Mesenchymal stem cell (in vitro differentiated cells and primary cell): ENCODE measurements at regions not wholly inside any gene's neighbourhood (a gene's known extent, or its start where the extent isn't known, plus 50 kb on each side); places are given as distances from the start of the nearest gene placed in this dataset.

ENCODE experiments used
- DNase-seq: peaks from one replicate; pipeline ENCODE4 v3.0.0-alpha.2; 2013
- H2AFZ ChIP-seq: one replicate; pipeline ENCODE4 v1.6.1; 2013; ENCODE audit warnings: low read depth, mild to moderate bottlenecking, control low read depth, inconsistent platforms, low read length, moderate library complexity
- H2AK5ac ChIP-seq: 2 replicates; pipeline ENCODE4 v1.6.1; 2013; ENCODE audit warnings: low read length, moderate library complexity, mild to moderate bottlenecking, inconsistent platforms; ENCODE audit not compliant: severe bottlenecking
- H2BK120ac ChIP-seq: one replicate; pipeline ENCODE4 v1.6.1; 2013; ENCODE audit warnings: low read depth, mild to moderate bottlenecking, inconsistent platforms, low read length, moderate library complexity
- H2BK12ac ChIP-seq, 2 experiments: one replicate each; pipeline ENCODE4 v1.6.1; 2013; ENCODE audit warnings: inconsistent platforms in 2 of 2, low read length in 2 of 2, mild to moderate bottlenecking in 2 of 2, moderate library complexity in 2 of 2, control low read depth in 1 of 2
- H2BK15ac ChIP-seq: one replicate; pipeline ENCODE4 v1.6.1; 2013; ENCODE audit warnings: mild to moderate bottlenecking, low read depth, inconsistent platforms; ENCODE audit not compliant: poor library complexity, severe bottlenecking
- H2BK5ac ChIP-seq: 2 replicates; pipeline ENCODE4 v1.6.1; 2013; ENCODE audit warnings: low read depth, mild to moderate bottlenecking, low read length, control low read depth, inconsistent platforms; ENCODE audit not compliant: poor library complexity, severe bottlenecking
- H3K14ac ChIP-seq, 2 experiments: one replicate each; pipeline ENCODE4 v1.6.1; 2013; ENCODE audit warnings: inconsistent platforms in 2 of 2, low read length in 2 of 2, control low read depth in 1 of 2, mild to moderate bottlenecking in 1 of 2, moderate library complexity in 1 of 2
- H3K18ac ChIP-seq, 2 experiments: one replicate each; pipeline ENCODE4 v1.6.1; 2013; ENCODE audit warnings: inconsistent platforms in 2 of 2, low read length in 2 of 2, control low read depth in 1 of 2, low read depth in 1 of 2, mild to moderate bottlenecking in 1 of 2
- H3K23ac ChIP-seq, 2 experiments: one replicate each; pipeline ENCODE4 v1.6.1; 2013; ENCODE audit warnings: inconsistent platforms in 2 of 2, low read length in 2 of 2, mild to moderate bottlenecking in 2 of 2, moderate library complexity in 2 of 2, control low read depth in 1 of 2
- H3K27ac ChIP-seq: 2 replicates; pipeline ENCODE4 v1.5.1; 2013; ENCODE audit warnings: mild to moderate bottlenecking, moderate library complexity, low read length, control low read depth, inconsistent platforms; ENCODE audit not compliant: poor library complexity, severe bottlenecking
- H3K27me3 ChIP-seq, 2 experiments: 2 replicates each; pipeline versions ENCODE4 v1.6.1 to v1.7.0; 2013; ENCODE audit warnings: low read length in 2 of 2, mild to moderate bottlenecking in 2 of 2, moderate library complexity in 2 of 2, control low read depth in 1 of 2, inconsistent platforms in 1 of 2; ENCODE audit not compliant: control insufficient read depth in 1 of 2, insufficient read depth in 1 of 2
- H3K36me3 ChIP-seq, 2 experiments: 2 replicates each; pipeline versions ENCODE4 v1.6.1 to v1.7.0; 2013; ENCODE audit warnings: low read length in 2 of 2, control low read depth in 1 of 2, inconsistent platforms in 1 of 2, low read depth in 1 of 2, mild to moderate bottlenecking in 1 of 2; ENCODE audit not compliant: insufficient read depth in 2 of 2, control insufficient read depth in 1 of 2
- H3K4ac ChIP-seq, 2 experiments: one replicate each; pipeline ENCODE4 v1.6.1; 2013; ENCODE audit warnings: inconsistent platforms in 2 of 2, low read length in 2 of 2, mild to moderate bottlenecking in 2 of 2, moderate library complexity in 2 of 2, control low read depth in 1 of 2, low read depth in 1 of 2
- H3K4me1 ChIP-seq: 2 replicates; pipeline ENCODE4 v1.6.1; 2013; ENCODE audit warnings: low read depth, low read length, control low read depth; ENCODE audit not compliant: control insufficient read depth, insufficient read depth
- H3K4me2 ChIP-seq: 2 replicates; pipeline ENCODE4 v1.6.1; 2013; ENCODE audit warnings: low read length, mild to moderate bottlenecking, inconsistent platforms; ENCODE audit not compliant: poor library complexity, severe bottlenecking
- H3K4me3 ChIP-seq, 2 experiments: 2 replicates each; pipeline versions ENCODE4 v1.5.1 to v1.7.0; 2013; ENCODE audit warnings: low read length in 2 of 2, mild to moderate bottlenecking in 2 of 2, control low read depth in 1 of 2, low read depth in 1 of 2; ENCODE audit not compliant: insufficient read depth in 1 of 2
- H3K79me1 ChIP-seq: replicated peaks from 2 replicates; pipeline ENCODE4 v1.6.1; 2013; ENCODE audit warnings: mild to moderate bottlenecking, control low read depth, low read length, inconsistent platforms; ENCODE audit not compliant: poor library complexity, severe bottlenecking
- H3K9ac ChIP-seq: 2 replicates; pipeline ENCODE4 v1.7.0; 2013; ENCODE audit warnings: mild to moderate bottlenecking, low read length, moderate library complexity
- H3K9me3 ChIP-seq: 2 replicates; pipeline ENCODE4 v1.7.0; 2013; ENCODE audit warnings: mild to moderate bottlenecking, low read length; ENCODE audit not compliant: control insufficient read depth
- H4K8ac ChIP-seq: one replicate; pipeline ENCODE4 v1.6.1; 2013; ENCODE audit warnings: inconsistent platforms, mild to moderate bottlenecking, low read length, moderate library complexity
- H4K91ac ChIP-seq: one replicate; pipeline ENCODE4 v1.6.1; 2013; ENCODE audit warnings: mild to moderate bottlenecking, low read length, inconsistent platforms
- WGBS: methylation state at CpG from one replicate; pipeline ENCODE4 v1.1.7; 2013; ENCODE audit warnings: mixed read lengths; 5-methylcytosine and 5-hydroxymethylcytosine counted together

GRCh38 chr4:28435314-28435713, 1574.7 kb downstream of the STIM2 start:
- no peak overlapping the region for H3K4me3 ChIP-seq
- H2AK5ac ChIP-seq = no peak overlapping the region
- H3K14ac ChIP-seq = no peak overlapping the region
- H2AFZ ChIP-seq = no peak overlapping the region
- no peaks in the 10 kb centered on the region for H3K79me1 ChIP-seq
- H2BK120ac ChIP-seq = no peak overlapping the region
- H3K9me3 ChIP-seq = no peaks in the 10 kb centered on the region
- no peak overlapping the region for H3K4ac ChIP-seq
- no peak overlapping the region for H4K91ac ChIP-seq
- H3K4me2 ChIP-seq = no peak overlapping the region
- DNase-seq = peak; percentile 6
- no peak overlapping the region for H3K18ac ChIP-seq
- H2BK12ac ChIP-seq = no peak overlapping the region
- no peak overlapping the region for H2BK15ac ChIP-seq
- H4K8ac ChIP-seq = no peak overlapping the region
- H3K23ac ChIP-seq = no peak overlapping the region
- no peaks in the 10 kb centered on the region for H3K4me1 ChIP-seq
- H3K27me3 ChIP-seq = no peaks in the 10 kb centered on the region
- H2BK5ac ChIP-seq = no peak overlapping the region
- peak overlapping the region; percentile 10 for H3K9ac ChIP-seq
- no peak overlapping the region for H3K27ac ChIP-seq
- no CpG with 5 or more reads among the region's 2 CpGs for WGBS
- no peaks in the 10 kb centered on the region for H3K36me3 ChIP-seq

GRCh38 chr4:28436191-28437080, 1575.8 kb downstream of the STIM2 start:
- Histone ChIP-seq H3K27me3 (no peaks in the 10 kb centered on the region), H2AFZ (no peak overlapping the region), H2BK12ac (no peak overlapping the region), H3K9me3 (no peaks in the 10 kb centered on the region), H3K14ac (no peak overlapping the region), H2AK5ac (no peak overlapping the region), H2BK5ac (no peak overlapping the region), H3K36me3 (no peaks in the 10 kb centered on the region), H3K4ac (no peak overlapping the region), H3K18ac (no peak overlapping the region), H3K27ac (no peak overlapping the region), H3K9ac (no peak overlapping the region), H2BK120ac (no peak overlapping the region), H3K23ac (no peak overlapping the region), H3K4me3 (no peak overlapping the region), H4K91ac (no peak overlapping the region), H3K4me2 (no peak overlapping the region), H3K79me1 (no peaks in the 10 kb centered on the region), H4K8ac (no peak overlapping the region), H3K4me1 (no peaks in the 10 kb centered on the region), H2BK15ac (no peak overlapping the region)
- DNase-seq = no peak
- 77% methylated on average over 7 of the region's 10 CpGs for WGBS

- H2BK12ac ChIP-seq = no peak overlapping the region
- H3K18ac ChIP-seq = no peak overlapping the region
- no peak for DNase-seq
- no peak overlapping the region for H3K4me3 ChIP-seq
- no peak overlapping the region for H3K27ac ChIP-seq
- H3K4ac ChIP-seq = no peak overlapping the region
- WGBS = 91% methylated on average over 1 of the region's 3 CpGs
- H2BK5ac ChIP-seq = no peak overlapping the region
- H3K23ac ChIP-seq = no peak overlapping the region
- H3K9me3 ChIP-seq = no peaks in the 10 kb centered on the region
- no peak overlapping the region for H3K4me2 ChIP-seq
- no peak overlapping the region for H2BK120ac ChIP-seq
- no peak overlapping the region for H3K14ac ChIP-seq
- H3K36me3 ChIP-seq = no peaks in the 10 kb centered on the region
- H3K79me1 ChIP-seq = no peaks in the 10 kb centered on the region
- no peak overlapping the region for H4K8ac ChIP-seq
- H3K27me3 ChIP-seq = no peaks in the 10 kb centered on the region
- no peak overlapping the region for H2AFZ ChIP-seq
- no peak overlapping the region for H4K91ac ChIP-seq
- H2AK5ac ChIP-seq = no peak overlapping the region
- H3K9ac ChIP-seq = no peak overlapping the region
- H3K4me1 ChIP-seq = no peaks in the 10 kb centered on the region
- no peak overlapping the region for H2BK15ac ChIP-seq
Measured at GRCh38 chr4:28443371-28443770, 1582.7 kb downstream of the STIM2 start.

GRCh38 chr4:28443801-28444412, 1583.3 kb downstream of the STIM2 start:
- Histone ChIP-seq H2AFZ (no peak overlapping the region), H3K14ac (no peak overlapping the region), H3K27ac (no peak overlapping the region), H3K18ac (no peak overlapping the region), H3K4ac (no peak overlapping the region), H3K4me2 (no peak overlapping the region), H3K27me3 (no peaks in the 10 kb centered on the region), H3K4me1 (no peaks in the 10 kb centered on the region), H2BK15ac (no peak overlapping the region), H3K36me3 (no peaks in the 10 kb centered on the region), H2BK5ac (no peak overlapping the region), H3K79me1 (no peaks in the 10 kb centered on the region), H3K23ac (no peak overlapping the region), H4K91ac (no peak overlapping the region), H2BK120ac (no peak overlapping the region), H4K8ac (no peak overlapping the region), H3K9ac (no peak overlapping the region), H3K9me3 (no peaks in the 10 kb centered on the region), H3K4me3 (no peak overlapping the region), H2AK5ac (no peak overlapping the region), H2BK12ac (no peak overlapping the region)
- whole genome bisulfite sequencing = 80% methylated on average over 7 of the region's 7 CpGs
- no peak for DNase-seq
